PC-3 (cell line): ENCODE measurements at regions not wholly inside any gene's neighbourhood (a gene's known extent, or its start where the extent isn't known, plus 50 kb on each side); places are given as distances from the start of the nearest gene placed in this dataset.

ENCODE experiments used
- EZH2 ChIP-seq: fragments of 300-600 bp; sonication (generic); IDR thresholded peaks from one replicate; pipeline ENCODE4 v1.6.1; 2017; ENCODE audit warnings: antibody characterized with exemption, mild to moderate bottlenecking, low read length; ENCODE audit not compliant: unreplicated experiment
- TF ChIP-seq, protein P1 (sequence below): fragments of 300-600 bp; sonication (generic); conservative IDR thresholded peaks from 2 replicates; pipeline ENCODE4 v1.5.1; 2017; ENCODE audit warnings: antibody characterized with exemption, low read depth, mild to moderate bottlenecking, low read length

- TF ChIP-seq, protein P1, sequence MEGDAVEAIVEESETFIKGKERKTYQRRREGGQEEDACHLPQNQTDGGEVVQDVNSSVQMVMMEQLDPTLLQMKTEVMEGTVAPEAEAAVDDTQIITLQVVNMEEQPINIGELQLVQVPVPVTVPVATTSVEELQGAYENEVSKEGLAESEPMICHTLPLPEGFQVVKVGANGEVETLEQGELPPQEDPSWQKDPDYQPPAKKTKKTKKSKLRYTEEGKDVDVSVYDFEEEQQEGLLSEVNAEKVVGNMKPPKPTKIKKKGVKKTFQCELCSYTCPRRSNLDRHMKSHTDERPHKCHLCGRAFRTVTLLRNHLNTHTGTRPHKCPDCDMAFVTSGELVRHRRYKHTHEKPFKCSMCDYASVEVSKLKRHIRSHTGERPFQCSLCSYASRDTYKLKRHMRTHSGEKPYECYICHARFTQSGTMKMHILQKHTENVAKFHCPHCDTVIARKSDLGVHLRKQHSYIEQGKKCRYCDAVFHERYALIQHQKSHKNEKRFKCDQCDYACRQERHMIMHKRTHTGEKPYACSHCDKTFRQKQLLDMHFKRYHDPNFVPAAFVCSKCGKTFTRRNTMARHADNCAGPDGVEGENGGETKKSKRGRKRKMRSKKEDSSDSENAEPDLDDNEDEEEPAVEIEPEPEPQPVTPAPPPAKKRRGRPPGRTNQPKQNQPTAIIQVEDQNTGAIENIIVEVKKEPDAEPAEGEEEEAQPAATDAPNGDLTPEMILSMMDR, result no peak
- TF ChIP-seq EZH2, result no peak
Measured at GRCh38 chr13:44028734-44029133, 149.0 kb downstream of the LACC1 start.
